ENCODE measurements at regions not wholly inside any gene's neighbourhood (a gene's known extent, or its start where the extent isn't known, plus 50 kb on each side); places are given as distances from the start of the nearest gene placed in this dataset.

- no peak for DNase-seq (ENCODE audit: low read depth in 1 of 2, low spot score in 1 of 2)
- TF ChIP-seq CTCF (IDR thresholded peaks at IDR 0.05; ENCODE audit: insufficient read depth, low read length) (no peak), REST (IDR thresholded peaks at IDR 0.05; ENCODE audit: insufficient replicate concordance, low read depth) (no peak), POLR2AphosphoS5 (IDR thresholded peaks at IDR 0.05; ENCODE audit: low read depth) (no peak), SPI1 (IDR thresholded peaks at IDR 0.05; ENCODE audit: borderline replicate concordance, low read depth) (no peak), GABPA (IDR thresholded peaks at IDR 0.05; ENCODE audit: low read depth) (no peak)
- no peak overlapping the region for H3K4me3 ChIP-seq (replicated peaks; ENCODE audit: insufficient read depth, low read length)
These were observed 141.6 kb upstream of the AKR1E2 start for GRCh38 chr10:4684434-4684833.

GRCh38 chr10:4683838-4684237, 142.2 kb upstream of the AKR1E2 start:
- DNase-seq (ENCODE audit: low read depth in 1 of 2, low spot score in 1 of 2), result no peak
- H3K27ac ChIP-seq (replicated peaks), result no peak overlapping the region

More at GRCh38 chr10:4684434-4684833, 141.6 kb upstream of the AKR1E2 start:
- Histone ChIP-seq H3K27me3 (ENCODE audit: insufficient read depth, poor library complexity, severe bottlenecking) (no peaks in the 10 kb centered on the region), H3K27ac (replicated peaks) (no peak overlapping the region)

GRCh38 chr10:4683137-4683536, 142.9 kb upstream of the AKR1E2 start:
- TF ChIP-seq POLR2AphosphoS5 (IDR thresholded peaks at IDR 0.05; ENCODE audit: low read depth) (no peak), GABPA (IDR thresholded peaks at IDR 0.05; ENCODE audit: low read depth) (no peak), CTCF (IDR thresholded peaks at IDR 0.05; ENCODE audit: insufficient read depth, low read length) (no peak), REST (IDR thresholded peaks at IDR 0.05; ENCODE audit: insufficient replicate concordance, low read depth) (no peak), SPI1 (IDR thresholded peaks at IDR 0.05; ENCODE audit: borderline replicate concordance, low read depth) (no peak)
- no peak overlapping the region for H3K27ac ChIP-seq (replicated peaks)
- DNase-seq (ENCODE audit: low read depth in 1 of 2, low spot score in 1 of 2), result no peak
- H3K27me3 ChIP-seq (ENCODE audit: insufficient read depth, poor library complexity, severe bottlenecking), result no peaks in the 10 kb centered on the region
- H3K4me3 ChIP-seq (replicated peaks; ENCODE audit: insufficient read depth, low read length), result no peak overlapping the region

More at GRCh38 chr10:4683838-4684237, 142.2 kb upstream of the AKR1E2 start:
- TF ChIP-seq POLR2AphosphoS5 (IDR thresholded peaks at IDR 0.05; ENCODE audit: low read depth) (no peak), SPI1 (IDR thresholded peaks at IDR 0.05; ENCODE audit: borderline replicate concordance, low read depth) (no peak), REST (IDR thresholded peaks at IDR 0.05; ENCODE audit: insufficient replicate concordance, low read depth) (no peak), CTCF (IDR thresholded peaks at IDR 0.05; ENCODE audit: insufficient read depth, low read length) (no peak), GABPA (IDR thresholded peaks at IDR 0.05; ENCODE audit: low read depth) (no peak)
- no peaks in the 10 kb centered on the region for H3K27me3 ChIP-seq (ENCODE audit: insufficient read depth, poor library complexity, severe bottlenecking)
- no peak overlapping the region for H3K4me3 ChIP-seq (replicated peaks; ENCODE audit: insufficient read depth, low read length)
